Hepatocyte (in vitro differentiated cells): ENCODE measurements at regions not wholly inside any gene's neighbourhood (a gene's known extent, or its start where the extent isn't known, plus 50 kb on each side); places are given as distances from the start of the nearest gene placed in this dataset.

ENCODE experiments used
- DNase-seq: peaks from one replicate; pipeline ENCODE4 v3.0.0-alpha.2; 2016; ENCODE audit warnings: low spot score
- H2AFZ ChIP-seq: fragments of 200-600 bp; sonication (generic); 2 replicates; pipeline ENCODE4 v1.6.0; 2016; ENCODE audit warnings: antibody characterized with exemption, mild to moderate bottlenecking
- H3K27ac ChIP-seq: fragments of 200-600 bp; sonication (generic); 2 replicates; pipeline ENCODE4 v1.5.1; 2016; ENCODE audit warnings: mild to moderate bottlenecking
- H3K27me3 ChIP-seq: fragments of 200-600 bp; sonication (generic); 2 replicates; pipeline ENCODE4 v1.6.1; 2016
- H3K36me3 ChIP-seq: fragments of 200-600 bp; sonication (generic); replicated peaks from 2 replicates; pipeline ENCODE4 v1.5.1; 2016; ENCODE audit warnings: low read depth; ENCODE audit not compliant: insufficient read depth
- H3K4me1 ChIP-seq: fragments of 200-600 bp; sonication (generic); 2 replicates; pipeline ENCODE4 v1.5.1; 2016; ENCODE audit warnings: mild to moderate bottlenecking, moderate library complexity; ENCODE audit not compliant: insufficient read depth
- H3K4me2 ChIP-seq: fragments of 200-600 bp; sonication (generic); 2 replicates; pipeline ENCODE4 v1.6.0; 2016
- H3K4me3 ChIP-seq: fragments of 200-600 bp; sonication (generic); 2 replicates; pipeline ENCODE4 v1.5.1; 2016; ENCODE audit warnings: mild to moderate bottlenecking
- H3K79me2 ChIP-seq: fragments of 200-600 bp; sonication (generic); 2 replicates; pipeline ENCODE4 v1.6.0; 2017; ENCODE audit warnings: mild to moderate bottlenecking
- H3K9me2 ChIP-seq: fragments of 200-600 bp; sonication (generic); replicated peaks from 2 replicates; pipeline ENCODE4 v1.6.0; 2017; ENCODE audit warnings: mild to moderate bottlenecking; ENCODE audit not compliant: insufficient read depth
- H3K9me3 ChIP-seq: fragments of 200-600 bp; sonication (generic); 2 replicates; pipeline ENCODE4 v1.5.1; 2016; ENCODE audit warnings: low read depth, mild to moderate bottlenecking
- H4K20me1 ChIP-seq: fragments of 200-600 bp; sonication (generic); 2 replicates; pipeline ENCODE4 v1.6.0; 2016; ENCODE audit warnings: mild to moderate bottlenecking; ENCODE audit not compliant: insufficient read depth, poor library complexity, severe bottlenecking
- EZH2 ChIP-seq: fragments of 200-600 bp; sonication (generic); IDR thresholded peaks from 2 replicates; pipeline ENCODE4 v1.6.1; 2016; ENCODE audit warnings: antibody characterized with exemption, mild to moderate bottlenecking, borderline replicate concordance
- EZH2phosphoT487 ChIP-seq: fragments of 200-600 bp; sonication (generic); IDR thresholded peaks from one replicate; pipeline ENCODE4 v1.6.1; 2018; ENCODE audit warnings: antibody characterized with exemption, mild to moderate bottlenecking, low read depth, moderate library complexity; ENCODE audit not compliant: unreplicated experiment, severe bottlenecking
- WGBS: methylation state at CpG from one replicate; pipeline ENCODE4 v1.1.6; 2016; ENCODE audit warnings: low lambda C conversion rate; ENCODE audit errors: missing lambda C conversion rate; 5-methylcytosine and 5-hydroxymethylcytosine counted together
- TF ChIP-seq, protein P1 (sequence below): fragments of 200-600 bp; sonication (generic); IDR thresholded peaks from 2 replicates; pipeline ENCODE4 v1.5.1; 2016; ENCODE audit warnings: antibody characterized with exemption, mild to moderate bottlenecking; ENCODE audit not compliant: poor library complexity

DNA sequence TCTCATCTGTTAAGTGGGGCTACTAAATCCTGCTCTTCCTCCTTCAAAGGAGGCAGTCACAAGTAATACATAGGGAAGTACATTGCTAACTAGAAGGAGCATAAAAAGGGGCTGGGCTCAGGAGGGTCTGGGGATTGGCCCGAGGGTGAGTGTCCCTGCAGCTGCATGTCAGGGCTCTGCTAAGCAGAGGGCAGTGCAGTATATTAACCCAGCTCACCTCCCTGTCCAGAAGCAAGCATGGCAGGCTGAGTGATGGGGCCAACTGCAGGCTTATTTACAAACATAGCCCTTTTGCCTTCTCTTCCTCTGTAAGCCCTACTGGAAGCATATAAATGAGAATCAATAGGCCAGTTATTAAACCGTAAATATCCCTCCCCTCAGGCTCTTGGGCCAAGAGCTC, 143.2 kb upstream of the PCBD1 start:
- TF ChIP-seq EZH2phosphoT487 (no peak), EZH2 (no peak)
- TF ChIP-seq, protein P1, sequence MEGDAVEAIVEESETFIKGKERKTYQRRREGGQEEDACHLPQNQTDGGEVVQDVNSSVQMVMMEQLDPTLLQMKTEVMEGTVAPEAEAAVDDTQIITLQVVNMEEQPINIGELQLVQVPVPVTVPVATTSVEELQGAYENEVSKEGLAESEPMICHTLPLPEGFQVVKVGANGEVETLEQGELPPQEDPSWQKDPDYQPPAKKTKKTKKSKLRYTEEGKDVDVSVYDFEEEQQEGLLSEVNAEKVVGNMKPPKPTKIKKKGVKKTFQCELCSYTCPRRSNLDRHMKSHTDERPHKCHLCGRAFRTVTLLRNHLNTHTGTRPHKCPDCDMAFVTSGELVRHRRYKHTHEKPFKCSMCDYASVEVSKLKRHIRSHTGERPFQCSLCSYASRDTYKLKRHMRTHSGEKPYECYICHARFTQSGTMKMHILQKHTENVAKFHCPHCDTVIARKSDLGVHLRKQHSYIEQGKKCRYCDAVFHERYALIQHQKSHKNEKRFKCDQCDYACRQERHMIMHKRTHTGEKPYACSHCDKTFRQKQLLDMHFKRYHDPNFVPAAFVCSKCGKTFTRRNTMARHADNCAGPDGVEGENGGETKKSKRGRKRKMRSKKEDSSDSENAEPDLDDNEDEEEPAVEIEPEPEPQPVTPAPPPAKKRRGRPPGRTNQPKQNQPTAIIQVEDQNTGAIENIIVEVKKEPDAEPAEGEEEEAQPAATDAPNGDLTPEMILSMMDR = no peak
- no peak overlapping the region for H3K4me2 ChIP-seq
- no peaks in the 10 kb centered on the region for H3K79me2 ChIP-seq
- no peak overlapping the region for H3K4me3 ChIP-seq
- no peak overlapping the region for H3K27ac ChIP-seq
- H2AFZ ChIP-seq = no peak overlapping the region
- no peaks in the 10 kb centered on the region for H4K20me1 ChIP-seq
- 66% methylated on average over 2 of the region's 2 CpGs for whole genome bisulfite sequencing
- no peak for DNase-seq
- H3K9me3 ChIP-seq = no peaks in the 10 kb centered on the region
- no peaks in the 10 kb centered on the region for H3K27me3 ChIP-seq
- H3K36me3 ChIP-seq = no peaks in the 10 kb centered on the region
- H3K4me1 ChIP-seq = no peaks in the 10 kb centered on the region
- no peaks in the 10 kb centered on the region for H3K9me2 ChIP-seq

DNA sequence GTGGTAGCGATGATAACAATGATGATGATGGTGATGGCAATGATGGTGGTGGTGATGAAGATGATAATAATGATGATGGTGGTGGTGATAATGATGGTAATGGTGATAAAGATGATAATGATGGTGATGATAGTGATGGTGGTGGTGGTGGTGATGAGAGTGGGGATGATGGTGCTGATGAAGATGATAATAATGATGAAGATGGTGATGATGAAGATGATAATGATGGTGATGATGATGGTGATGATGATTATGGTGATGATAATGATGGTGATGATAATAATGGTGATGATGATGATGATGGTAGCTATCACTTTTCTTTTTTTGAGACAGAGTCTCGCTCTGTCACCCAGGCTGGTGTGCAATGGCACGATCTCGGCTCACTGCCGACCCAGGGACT, 144.5 kb upstream of the PCBD1 start:
- Histone ChIP-seq H3K4me1 (no peaks in the 10 kb centered on the region), H3K27ac (no peak overlapping the region), H3K4me2 (no peak overlapping the region), H3K9me2 (no peaks in the 10 kb centered on the region), H3K27me3 (no peaks in the 10 kb centered on the region), H3K79me2 (no peaks in the 10 kb centered on the region), H2AFZ (no peak overlapping the region), H3K36me3 (no peaks in the 10 kb centered on the region), H4K20me1 (no peaks in the 10 kb centered on the region), H3K9me3 (no peaks in the 10 kb centered on the region), H3K4me3 (no peak overlapping the region)
- no peak for TF ChIP-seq EZH2phosphoT487
- TF ChIP-seq EZH2 = no peak
- TF ChIP-seq, protein P1 = no peak
- DNase-seq = no peak
- 95% methylated on average over 5 of the region's 5 CpGs for WGBS

GRCh38 chr10:71033396-71033980, 145.1 kb upstream of the PCBD1 start:
- WGBS = 91% methylated on average over 16 of the region's 16 CpGs
- Histone ChIP-seq H3K4me2 (no peak overlapping the region), H3K4me3 (no peak overlapping the region), H3K79me2 (no peaks in the 10 kb centered on the region), H3K4me1 (no peaks in the 10 kb centered on the region), H4K20me1 (no peaks in the 10 kb centered on the region), H3K9me2 (no peaks in the 10 kb centered on the region), H2AFZ (no peak overlapping the region), H3K27me3 (no peaks in the 10 kb centered on the region), H3K36me3 (no peaks in the 10 kb centered on the region), H3K9me3 (no peaks in the 10 kb centered on the region), H3K27ac (no peak overlapping the region)
- no peak for DNase-seq
- TF ChIP-seq, protein P1 = no peak
- TF ChIP-seq EZH2phosphoT487 (no peak), EZH2 (no peak)
